ENCODE measurements at regions not wholly inside any gene's neighbourhood (a gene's known extent, or its start where the extent isn't known, plus 50 kb on each side); places are given as distances from the start of the nearest gene placed in this dataset.

GRCh38 chr1:229086686-229087085 is 184.2 kb upstream of the RAB4A start:
- TF ChIP-seq CTCF (IDR thresholded peaks at IDR 0.05) (no peak), POLR2A (IDR thresholded peaks at IDR 0.05) (no peak), EP300 (IDR thresholded peaks at IDR 0.05) (no peak)

All from ovary (tissue), 3 donors.